HCT116 (cell line): ENCODE measurements at regions not wholly inside any gene's neighbourhood (a gene's known extent, or its start where the extent isn't known, plus 50 kb on each side); places are given as distances from the start of the nearest gene placed in this dataset.

Experiments used
- CTCF ChIP-seq, 3 experiments: fragments of 200-600 bp in 1 of 3; sonication (generic) in 1 of 3; IDR thresholded peaks in 2 of 3; conservative IDR thresholded peaks in 1 of 3; 2 replicates each; pipeline ENCODE4 v1.5.1; 2012 to 2017; ENCODE audit warnings: low read depth in 2 of 3, low read length in 2 of 3, antibody characterized with exemption in 1 of 3, borderline replicate concordance in 1 of 3, control low read depth in 1 of 3, mild to moderate bottlenecking in 1 of 3, mixed read lengths in 1 of 3, mixed run types in 1 of 3, moderate library complexity in 1 of 3; ENCODE audit not compliant: insufficient read depth in 1 of 3
- POLR2A ChIP-seq: IDR thresholded peaks from 2 replicates; pipeline ENCODE4 v1.7.0; 2011; ENCODE audit warnings: borderline replicate concordance; ENCODE audit not compliant: insufficient read depth, insufficient read length; ENCODE audit errors: extremely low read depth
- POLR2AphosphoS5 ChIP-seq: IDR thresholded peaks from 2 replicates; pipeline ENCODE4 v1.6.1; 2011; ENCODE audit warnings: mild to moderate bottlenecking, low read depth, low read length, moderate library complexity
- RAD21 ChIP-seq: IDR thresholded peaks from 2 replicates; pipeline ENCODE4 v1.6.1; 2012; ENCODE audit warnings: low read depth, mild to moderate bottlenecking
- SP1 ChIP-seq: IDR thresholded peaks from 2 replicates; pipeline ENCODE4 v1.6.1; 2012; ENCODE audit warnings: low read depth
- YY1 ChIP-seq: IDR thresholded peaks from 2 replicates; pipeline ENCODE4 v1.6.1; 2011; ENCODE audit warnings: low read length, low read depth, moderate library complexity, mild to moderate bottlenecking; ENCODE audit not compliant: insufficient replicate concordance; ENCODE audit errors: extremely low read depth

- no peak for TF ChIP-seq CTCF (IDR thresholded peaks at IDR 0.05 in 2 of 3, conservative IDR thresholded peaks at IDR 0.05 in 1 of 3; ENCODE audit: borderline replicate concordance in 1 of 3, insufficient read depth in 1 of 3, low read depth in 2 of 3, low read length in 2 of 3)
- no peak for TF ChIP-seq POLR2AphosphoS5
- TF ChIP-seq YY1, result no peak
- TF ChIP-seq SP1, result no peak
- TF ChIP-seq RAD21, result no peak
- TF ChIP-seq POLR2A, result no peak
These were observed 251.2 kb upstream of the RAB6C start for GRCh38 chr2:129728035-129728972.
